ENCODE measurements at regions not wholly inside any gene's neighbourhood (a gene's known extent, or its start where the extent isn't known, plus 50 kb on each side); places are given as distances from the start of the nearest gene placed in this dataset.

GRCh38 chr9:105828171-105828570 lies 133.8 kb downstream of the TMEM38B start:
- TF ChIP-seq CTCF (IDR thresholded peaks at IDR 0.05) (no peak), POLR2A (IDR thresholded peaks at IDR 0.05) (no peak), EP300 (IDR thresholded peaks at IDR 0.05; ENCODE audit: low read depth) (no peak), POLR2AphosphoS5 (IDR thresholded peaks at IDR 0.05) (no peak)
- no peaks in the 10 kb centered on the region for H3K27me3 ChIP-seq
- no peak for DNase-seq
- in situ Hi-C loops (cut with MboI; ENCODE audit: low pct_ligation_motif_present in 1 of 4, low pct_unique_long_range_greater_than_20kb in 1 of 4, low sequenced_read_pairs in 3 of 4) = no loop called here
- H3K27ac ChIP-seq = no peak overlapping the region
- no peaks in the 10 kb centered on the region for H3K36me3 ChIP-seq
- no peaks in the 10 kb centered on the region for H3K9me3 ChIP-seq
- intact Hi-C loops (cut with DNase I; ENCODE audit: low total_unique reads) = no loop called here
- H3K4me3 ChIP-seq = no peak overlapping the region
- WGBS, 2 donors (ENCODE audit: low coverage in 1 of 2) = 100% methylated on average over 2 of the region's 2 CpGs; no CpG with 5 or more reads in 1 of the 2 donors
- H3K4me1 ChIP-seq = no peaks in the 10 kb centered on the region

GRCh38 chr9:105828596-105829213 lies 134.4 kb downstream of the TMEM38B start:
- no peak for DNase-seq
- intact Hi-C loops (cut with DNase I; ENCODE audit: low total_unique reads) = no loop called here
- H3K9me3 ChIP-seq = no peaks in the 10 kb centered on the region
- no peaks in the 10 kb centered on the region for H3K4me1 ChIP-seq
- no peak overlapping the region for H3K27ac ChIP-seq
- no peak for TF ChIP-seq POLR2AphosphoS5 (IDR thresholded peaks at IDR 0.05)
- TF ChIP-seq POLR2A (IDR thresholded peaks at IDR 0.05) = no peak
- 77% methylated on average over 1 of the region's 1 CpG; no CpG with 5 or more reads in 1 of the 2 donors for WGBS, 2 donors (ENCODE audit: low coverage in 1 of 2)
- in situ Hi-C loops (cut with MboI; ENCODE audit: low pct_ligation_motif_present in 1 of 4, low pct_unique_long_range_greater_than_20kb in 1 of 4, low sequenced_read_pairs in 3 of 4) = no loop called here
- no peaks in the 10 kb centered on the region for H3K36me3 ChIP-seq
- no peak overlapping the region for H3K4me3 ChIP-seq
- H3K27me3 ChIP-seq = no peaks in the 10 kb centered on the region

GRCh38 chr9:105830461-105830860 lies 136.1 kb downstream of the TMEM38B start:
- DNase-seq = no peak
- Histone ChIP-seq H3K36me3 (no peaks in the 10 kb centered on the region), H3K4me3 (no peak overlapping the region), H3K27ac (no peak overlapping the region), H3K9me3 (no peaks in the 10 kb centered on the region), H3K27me3 (no peaks in the 10 kb centered on the region), H3K4me1 (no peaks in the 10 kb centered on the region)
- TF ChIP-seq POLR2AphosphoS5 (IDR thresholded peaks at IDR 0.05) (no peak), CTCF (IDR thresholded peaks at IDR 0.05) (no peak)
- in situ Hi-C loops (cut with MboI; ENCODE audit: low pct_ligation_motif_present in 1 of 4, low pct_unique_long_range_greater_than_20kb in 1 of 4, low sequenced_read_pairs in 3 of 4) (no loop called here), intact Hi-C loops (cut with DNase I; ENCODE audit: low total_unique reads) (no loop called here)
- 71 to 80% methylated on average over 1 of the region's 1 CpG for WGBS, 2 donors (ENCODE audit: low coverage in 1 of 2)

- intact Hi-C loops (cut with DNase I; ENCODE audit: low total_unique reads) (no loop called here), in situ Hi-C loops (cut with MboI; ENCODE audit: low pct_ligation_motif_present in 1 of 4, low pct_unique_long_range_greater_than_20kb in 1 of 4, low sequenced_read_pairs in 3 of 4) (no loop called here)
- no peaks in the 10 kb centered on the region for H3K36me3 ChIP-seq
- H3K9me3 ChIP-seq = no peaks in the 10 kb centered on the region
- H3K4me1 ChIP-seq = no peaks in the 10 kb centered on the region
- no peak for DNase-seq
- no peaks in the 10 kb centered on the region for H3K27me3 ChIP-seq
- H3K27ac ChIP-seq = no peak overlapping the region
- no peak for TF ChIP-seq POLR2AphosphoS5 (IDR thresholded peaks at IDR 0.05)
- TF ChIP-seq CTCF (IDR thresholded peaks at IDR 0.05) = no peak
- no peak for TF ChIP-seq POLR2A (IDR thresholded peaks at IDR 0.05)
- no peak for TF ChIP-seq EP300 (IDR thresholded peaks at IDR 0.05; ENCODE audit: low read depth)
- H3K4me3 ChIP-seq = no peak overlapping the region
- WGBS, 2 donors (ENCODE audit: low coverage in 1 of 2) = 89% methylated on average over 4 of the region's 4 CpGs; no CpG with 5 or more reads in 1 of the 2 donors
Measured at GRCh38 chr9:105832096-105832710, 137.9 kb downstream of the TMEM38B start.
